Activated B cell treated with CpG ODN at 0.5 μM for 24 hours (primary cell): ENCODE measurements at regions not wholly inside any gene's neighbourhood (a gene's known extent, or its start where the extent isn't known, plus 50 kb on each side); places are given as distances from the start of the nearest gene placed in this dataset.

Experiments
- ATAC-seq: fragments of 200-7000 bp; cut with Tn5 transposase; one replicate; pipeline ENCODE4 v1.10.0; 2021; ENCODE audit warnings: low read depth, mild to moderate bottlenecking, moderate library complexity
- CTCF ChIA-PET: fragments of 350-600 bp; sonication (Branson Sonifier 250); formaldehyde crosslinking; loops from one replicate; lab custom pipeline; 2021; ENCODE audit warnings: antibody characterized with exemption; lab: Charles Lee
- POLR2A ChIA-PET: fragments of 350-600 bp; sonication (Branson Sonifier 250); formaldehyde crosslinking; loops from one replicate; lab custom pipeline; 2021; ENCODE audit warnings: antibody characterized with exemption; lab: Charles Lee
- DNase-seq: peaks from one replicate; pipeline ENCODE4 v3.0.0; 2022
- H3K27ac Mint-ChIP-seq: one replicate; pipeline ENCODE4 v1.8.0; 2020; ENCODE audit warnings: mixed read lengths
- H3K27me3 Mint-ChIP-seq: one replicate; pipeline ENCODE4 v1.8.0; 2021; ENCODE audit warnings: mixed read lengths
- H3K36me3 Mint-ChIP-seq: one replicate; pipeline ENCODE4 v1.8.0; 2021; ENCODE audit warnings: low read depth, mixed read lengths
- H3K4me1 Mint-ChIP-seq: one replicate; pipeline ENCODE4 v1.8.0; 2021; ENCODE audit warnings: mixed read lengths
- H3K4me3 Mint-ChIP-seq: one replicate; pipeline ENCODE4 v1.8.0; 2020; ENCODE audit warnings: mild to moderate bottlenecking, mixed read lengths
- H3K9me3 Mint-ChIP-seq: one replicate; pipeline ENCODE4 v1.8.0; 2020; ENCODE audit warnings: mixed read lengths
- CTCF ChIP-seq: fragments of 200-600 bp; IDR thresholded peaks from one replicate; pipeline ENCODE4 v1.8.0; 2022; ENCODE audit warnings: antibody characterized with exemption, mild to moderate bottlenecking
- intact Hi-C: fragments of 100-400 bp; cut with micrococcal nuclease; formaldehyde crosslinking; loops from one replicate; pipeline ENCODE4 v1.15.1; 2024

- no peak for ATAC-seq
- Mint-ChIP-seq H3K9me3 (no peaks in the 10 kb centered on the region), H3K4me3 (no peak overlapping the region), H3K27me3 (peaks cover 2% of the 10 kb centered on the region), H3K4me1 (no peaks in the 10 kb centered on the region), H3K27ac (no peak overlapping the region), H3K36me3 (no peaks in the 10 kb centered on the region)
- ChIA-PET POLR2A (no interaction called here), CTCF (no interaction called here)
- no peak for DNase-seq
- TF ChIP-seq CTCF, result no peak
- intact Hi-C loops, result no loop called here
Measured at GRCh38 chr15:35693286-35693685, 147.3 kb upstream of the DPH6 start.

- CTCF ChIA-PET, result no interaction called here
- Mint-ChIP-seq H3K4me1 (no peaks in the 10 kb centered on the region), H3K9me3 (no peaks in the 10 kb centered on the region)
Measured at GRCh38 chr15:35693886-35694285, 147.9 kb upstream of the DPH6 start.

GRCh38 chr15:35695003-35695402 is 149.0 kb upstream of the DPH6 start:
- intact Hi-C loops, result no loop called here
- no peaks in the 10 kb centered on the region for H3K9me3 Mint-ChIP-seq
- CTCF ChIA-PET, result no interaction called here
- no peak for ATAC-seq
- H3K27me3 Mint-ChIP-seq, result peaks cover 2% of the 10 kb centered on the region
- no peaks in the 10 kb centered on the region for H3K36me3 Mint-ChIP-seq
- no peak overlapping the region for H3K4me3 Mint-ChIP-seq
- POLR2A ChIA-PET, result no interaction called here
- no peaks in the 10 kb centered on the region for H3K4me1 Mint-ChIP-seq
- TF ChIP-seq CTCF, result no peak
- no peak for DNase-seq
- H3K27ac Mint-ChIP-seq, result no peak overlapping the region

More at GRCh38 chr15:35693886-35694285, 147.9 kb upstream of the DPH6 start:
- POLR2A ChIA-PET, result no interaction called here
- no peak overlapping the region for H3K27ac Mint-ChIP-seq
- DNase-seq (no peak), ATAC-seq (no peak)
- peaks cover 2% of the 10 kb centered on the region for H3K27me3 Mint-ChIP-seq
- no peaks in the 10 kb centered on the region for H3K36me3 Mint-ChIP-seq
- intact Hi-C loops, result no loop called here
- TF ChIP-seq CTCF, result no peak
- H3K4me3 Mint-ChIP-seq, result no peak overlapping the region

- no peak for ATAC-seq
- TF ChIP-seq CTCF, result no peak
- no peaks in the 10 kb centered on the region for H3K27me3 Mint-ChIP-seq
- intact Hi-C loops, result no loop called here
- H3K36me3 Mint-ChIP-seq, result no peaks in the 10 kb centered on the region
- CTCF ChIA-PET, result no interaction called here
- H3K27ac Mint-ChIP-seq, result no peak overlapping the region
- no peaks in the 10 kb centered on the region for H3K4me1 Mint-ChIP-seq
- H3K9me3 Mint-ChIP-seq, result no peaks in the 10 kb centered on the region
- no peak for DNase-seq
- H3K4me3 Mint-ChIP-seq, result no peak overlapping the region
- POLR2A ChIA-PET, result interaction anchor here (0.5 kb wide), 1 partner anchor 13 kb away, joined by 3 read pairs; no protein-coding TSS in a partner anchor
Measured at GRCh38 chr15:35696767-35697231, 150.8 kb upstream of the DPH6 start.

GRCh38 chr15:35697549-35698299 is 151.8 kb upstream of the DPH6 start:
- DNase-seq (no peak), ATAC-seq (no peak)
- H3K4me3 Mint-ChIP-seq, result no peak overlapping the region
- intact Hi-C loops, result no loop called here
- H3K27ac Mint-ChIP-seq, result no peak overlapping the region
- no peak for TF ChIP-seq CTCF
- POLR2A ChIA-PET, result interaction anchor here (0.6 kb wide), 1 partner anchor 39 kb away, joined by 3 read pairs; no protein-coding TSS in a partner anchor
- H3K27me3 Mint-ChIP-seq, result no peaks in the 10 kb centered on the region
- H3K4me1 Mint-ChIP-seq, result no peaks in the 10 kb centered on the region
- H3K36me3 Mint-ChIP-seq, result no peaks in the 10 kb centered on the region
- H3K9me3 Mint-ChIP-seq, result no peaks in the 10 kb centered on the region
- CTCF ChIA-PET, result no interaction called here
